Coronary artery (tissue), 2 donors: ENCODE measurements at regions not wholly inside any gene's neighbourhood (a gene's known extent, or its start where the extent isn't known, plus 50 kb on each side); places are given as distances from the start of the nearest gene placed in this dataset.
A peak's percentile ranks its signal among the peaks of the same experiment; 100 is the strongest.

Experiments used
- DNase-seq: peaks from one replicate; pipeline ENCODE4 v3.0.0-alpha.2; 2017; ENCODE audit warnings: low spot score
- H3K27ac ChIP-seq, 2 donors: fragments of 200-600 bp; sonication (generic); one replicate each; pipeline ENCODE4 v1.5.1; 2016 to 2019
- H3K4me3 ChIP-seq: fragments of 200-600 bp; sonication (generic); 2 replicates; pipeline ENCODE4 v1.5.1; 2016; ENCODE audit warnings: mild to moderate bottlenecking, moderate library complexity
- TF ChIP-seq, protein P1 (sequence below): fragments of 200-600 bp; sonication (generic); IDR thresholded peaks from one replicate; pipeline ENCODE4 v1.5.1; 2019; ENCODE audit warnings: antibody characterized with exemption

DNA sequence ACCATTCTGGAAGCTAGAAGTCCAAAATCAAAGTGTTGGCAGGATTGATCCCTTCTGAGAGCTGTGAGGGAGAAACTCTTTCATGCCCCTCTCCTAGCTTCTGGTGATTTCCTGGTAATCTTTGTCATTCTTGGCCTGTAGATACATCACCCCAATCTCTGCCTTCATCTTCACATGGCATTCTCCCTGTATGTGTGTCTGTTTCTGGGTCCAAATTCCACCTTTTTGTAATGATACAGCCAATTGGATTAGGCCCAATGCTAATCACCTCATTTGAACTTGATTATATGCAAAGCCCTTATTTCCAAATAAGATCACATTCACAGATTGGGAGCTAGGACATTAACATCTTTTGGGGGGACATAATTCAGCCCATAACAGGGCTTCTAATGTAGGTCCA, 76.9 kb upstream of the MBIP start:
- DNase-seq: no peak
- Histone ChIP-seq H3K4me3 (no peak overlapping the region), H3K27ac (no peak overlapping the region)
- TF ChIP-seq, protein P1, sequence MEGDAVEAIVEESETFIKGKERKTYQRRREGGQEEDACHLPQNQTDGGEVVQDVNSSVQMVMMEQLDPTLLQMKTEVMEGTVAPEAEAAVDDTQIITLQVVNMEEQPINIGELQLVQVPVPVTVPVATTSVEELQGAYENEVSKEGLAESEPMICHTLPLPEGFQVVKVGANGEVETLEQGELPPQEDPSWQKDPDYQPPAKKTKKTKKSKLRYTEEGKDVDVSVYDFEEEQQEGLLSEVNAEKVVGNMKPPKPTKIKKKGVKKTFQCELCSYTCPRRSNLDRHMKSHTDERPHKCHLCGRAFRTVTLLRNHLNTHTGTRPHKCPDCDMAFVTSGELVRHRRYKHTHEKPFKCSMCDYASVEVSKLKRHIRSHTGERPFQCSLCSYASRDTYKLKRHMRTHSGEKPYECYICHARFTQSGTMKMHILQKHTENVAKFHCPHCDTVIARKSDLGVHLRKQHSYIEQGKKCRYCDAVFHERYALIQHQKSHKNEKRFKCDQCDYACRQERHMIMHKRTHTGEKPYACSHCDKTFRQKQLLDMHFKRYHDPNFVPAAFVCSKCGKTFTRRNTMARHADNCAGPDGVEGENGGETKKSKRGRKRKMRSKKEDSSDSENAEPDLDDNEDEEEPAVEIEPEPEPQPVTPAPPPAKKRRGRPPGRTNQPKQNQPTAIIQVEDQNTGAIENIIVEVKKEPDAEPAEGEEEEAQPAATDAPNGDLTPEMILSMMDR: no peak

DNA sequence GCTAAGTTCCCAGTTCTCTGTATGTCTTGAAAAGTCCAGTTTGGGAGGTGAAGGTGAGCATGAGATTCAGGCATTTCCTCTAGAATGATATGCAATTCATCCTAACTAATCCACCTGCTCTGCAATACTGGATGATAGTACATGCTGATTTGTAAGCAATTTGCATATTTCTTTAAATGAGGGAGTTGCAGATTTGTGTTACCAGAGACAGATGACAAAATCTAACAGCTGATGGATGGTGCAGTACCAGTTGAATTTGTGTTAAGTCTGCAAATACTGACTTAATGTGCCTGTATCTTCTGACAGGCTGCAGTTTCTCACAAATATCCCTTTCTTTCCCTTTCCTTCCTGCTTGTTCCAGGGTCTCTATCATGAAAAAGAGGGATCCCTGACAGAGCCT, 76.4 kb upstream of the MBIP start:
- no peak overlapping the region for H3K27ac ChIP-seq
- TF ChIP-seq, protein P1: no peak
- no peak overlapping the region for H3K4me3 ChIP-seq
- no peak for DNase-seq

DNA sequence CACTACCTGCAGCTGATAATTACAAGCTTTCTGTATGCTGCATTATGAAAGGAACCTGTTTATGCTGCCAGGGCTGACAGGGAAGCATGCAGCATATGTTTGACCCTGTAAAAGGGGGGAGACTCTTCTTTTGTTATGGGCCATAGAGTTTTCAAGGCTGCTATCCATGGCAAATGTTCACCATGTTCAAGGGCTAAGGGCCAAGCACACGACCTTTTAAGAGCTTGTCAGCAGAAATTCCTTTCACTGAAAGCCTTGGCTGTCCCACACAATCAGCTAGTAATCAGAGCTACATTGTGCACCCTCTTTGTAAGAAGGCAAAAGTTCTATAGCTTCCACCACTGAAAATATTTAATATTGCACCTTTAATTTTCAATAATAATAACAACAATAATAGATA, 74.2 kb upstream of the MBIP start:
- TF ChIP-seq, protein P1: no peak
- no peak overlapping the region for H3K4me3 ChIP-seq
- H3K27ac ChIP-seq: no peak overlapping the region
- no peak for DNase-seq

DNA sequence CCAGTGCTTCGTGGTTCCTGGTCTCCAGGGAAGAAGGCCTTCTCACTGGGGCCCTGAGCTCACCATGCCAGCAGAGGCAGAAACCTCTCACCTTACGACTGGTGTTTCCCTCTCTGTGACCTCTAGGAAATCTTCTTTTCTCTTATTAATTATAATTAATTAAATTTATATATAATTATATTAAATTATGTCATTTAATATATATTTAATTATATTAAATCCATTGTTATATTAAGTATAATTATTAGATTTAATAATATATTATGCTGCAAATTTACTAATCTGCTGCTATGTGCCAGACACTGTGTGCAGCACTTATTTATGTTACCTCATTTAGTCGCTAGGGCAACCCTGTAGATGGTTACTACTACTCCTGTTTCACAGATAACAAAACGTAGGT, 70.3 kb upstream of the MBIP start:
- TF ChIP-seq, protein P1: no peak
- no peak for DNase-seq
- H3K4me3 ChIP-seq: no peak overlapping the region

DNA sequence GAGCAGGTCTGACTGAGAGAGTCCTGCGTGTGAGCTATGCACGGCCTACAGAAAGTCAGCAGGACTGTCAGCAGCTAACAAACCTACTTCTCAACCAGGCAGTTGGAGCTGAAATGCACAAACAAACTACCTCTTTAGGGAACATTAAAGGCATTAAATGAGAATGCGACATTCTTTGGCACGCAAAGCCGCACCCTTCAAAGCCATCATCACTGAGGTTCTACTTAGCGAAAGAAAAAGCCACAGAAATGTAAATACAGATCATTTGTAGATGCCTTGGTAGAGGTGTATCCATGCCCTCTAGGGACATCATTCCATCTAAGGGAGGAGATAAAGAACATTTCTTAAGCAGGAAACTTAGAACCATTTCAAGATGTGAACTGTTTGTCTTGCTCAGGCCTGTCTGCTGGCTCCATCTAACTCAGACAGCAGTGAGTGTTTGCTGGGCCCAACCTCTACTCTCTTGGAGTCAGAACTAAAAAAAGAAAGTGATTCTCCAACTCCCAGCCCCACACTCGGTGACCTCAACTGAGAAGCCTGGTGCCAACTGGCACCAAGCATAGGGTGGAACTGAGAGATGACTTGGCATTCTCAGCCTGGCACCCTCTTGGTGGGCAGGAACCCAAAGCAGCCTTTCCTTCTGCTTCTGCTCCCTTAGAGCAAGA, 63.5 kb upstream of the MBIP start:
- peak; percentile 81 for DNase-seq
- Histone ChIP-seq H3K27ac (peak overlapping the region; percentile 72 to 76), H3K4me3 (no peak overlapping the region)
- TF ChIP-seq, protein P1: no peak

More for the DNA sequence above, 70.3 kb upstream of the MBIP start:
- no peak overlapping the region for H3K27ac ChIP-seq

DNA sequence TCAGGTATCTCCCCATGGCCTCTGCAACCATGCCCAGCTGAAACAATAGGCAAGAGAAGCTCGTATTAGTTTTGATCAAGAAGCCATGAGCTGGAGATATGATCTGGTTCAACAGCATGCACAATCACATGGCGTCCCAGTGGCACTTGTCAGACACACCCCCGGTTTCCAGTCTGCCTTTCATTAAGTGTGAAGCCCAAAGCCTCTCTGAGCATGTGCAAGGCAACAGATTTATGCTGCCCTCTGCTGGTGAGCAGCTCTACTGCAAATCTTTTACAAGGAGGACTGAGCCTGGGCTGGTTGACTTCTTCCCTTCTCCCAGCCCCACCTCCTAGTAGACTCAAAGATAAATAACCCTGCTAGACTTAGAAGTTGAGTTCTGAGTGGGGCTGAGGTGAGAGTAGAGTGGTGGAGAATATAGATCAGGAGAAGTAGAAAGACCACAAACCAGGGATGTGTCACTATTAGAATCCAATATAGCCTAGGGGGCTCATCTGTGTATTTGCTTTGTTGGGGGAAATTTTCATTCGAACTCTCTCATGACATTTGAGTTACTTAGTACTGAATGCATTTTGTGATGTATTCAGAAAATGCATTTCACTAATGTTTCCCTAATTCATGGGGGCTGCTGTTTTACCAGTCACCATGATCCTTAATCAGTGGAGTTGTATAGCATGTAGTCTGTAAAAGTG, 53.7 kb upstream of the MBIP start:
- no peak overlapping the region for H3K4me3 ChIP-seq
- TF ChIP-seq, protein P1: peak; percentile 56
- H3K27ac ChIP-seq: no peak overlapping the region
- DNase-seq: no peak
